ENCODE measurements at regions not wholly inside any gene's neighbourhood (a gene's known extent, or its start where the extent isn't known, plus 50 kb on each side); places are given as distances from the start of the nearest gene placed in this dataset.

- TF ChIP-seq CTCF (IDR thresholded peaks at IDR 0.05; ENCODE audit: low read depth, low read length) (no peak), EZH2phosphoT487 (IDR thresholded peaks at IDR 0.05; ENCODE audit: low read depth) (no peak)
These were observed 167.7 kb upstream of the NPVF start for GRCh38 chr7:25395976-25396375.

Data from OCI-LY3 (cell line).